Transverse colon (tissue), 4 donors: ENCODE measurements at regions not wholly inside any gene's neighbourhood (a gene's known extent, or its start where the extent isn't known, plus 50 kb on each side); places are given as distances from the start of the nearest gene placed in this dataset.

ENCODE experiments used
- DNase-seq: peaks from one replicate; pipeline ENCODE4 v3.0.0-alpha.2; 2019
- H3K27ac ChIP-seq, 4 donors: fragments of 200-600 bp; sonication (generic); 2 replicates each; pipeline ENCODE4 v1.5.1; 2016 to 2018; ENCODE audit warnings: inconsistent platforms in 4 of 4
- H3K27me3 ChIP-seq: fragments of 200-600 bp; sonication (generic); 2 replicates; pipeline ENCODE4 v1.5.1; 2017; ENCODE audit warnings: inconsistent platforms
- H3K36me3 ChIP-seq, 4 donors: fragments of 200-600 bp; sonication (generic); 2 replicates each; pipeline ENCODE4 v1.5.1; 2017 to 2019; ENCODE audit warnings: inconsistent platforms in 4 of 4
- H3K4me1 ChIP-seq, 4 donors: fragments of 200-600 bp; sonication (generic); 2 replicates each; pipeline ENCODE4 v1.5.1; 2017 to 2020; ENCODE audit warnings: inconsistent platforms in 4 of 4
- H3K4me3 ChIP-seq, 4 donors: fragments of 200-600 bp; sonication (generic); 1 replicate in 1 of 4; 2 replicates in 3 of 4; pipeline versions ENCODE4 v1.5.1 to v1.6.1; 2017 to 2019; ENCODE audit warnings: inconsistent platforms in 4 of 4
- H3K9me3 ChIP-seq, 2 donors: fragments of 200-600 bp; sonication (generic); 2 replicates each; pipeline ENCODE4 v1.5.1; 2017 to 2019; ENCODE audit warnings: inconsistent platforms in 2 of 2
- EP300 ChIP-seq: sonication (generic); formaldehyde crosslinking; IDR thresholded peaks from one replicate; pipeline ENCODE4 v1.6.1; 2017; ENCODE audit warnings: antibody characterized with exemption, low read depth
- POLR2A ChIP-seq: fragments of 450-650 bp; IDR thresholded peaks from one replicate; pipeline ENCODE4 v1.6.1; 2016; ENCODE audit warnings: antibody characterized with exemption, mild to moderate bottlenecking, moderate library complexity
- POLR2AphosphoS5 ChIP-seq, 3 donors: sonication (generic); formaldehyde crosslinking; IDR thresholded peaks; one replicate each; pipeline ENCODE4 v1.6.1; 2016; ENCODE audit warnings: antibody characterized with exemption in 3 of 3
- WGBS, 2 donors: methylation state at CpG; one replicate each; pipeline ENCODE4 v1.1.5; 2018; ENCODE audit warnings: low coverage in 1 of 2; 5-methylcytosine and 5-hydroxymethylcytosine counted together
- in situ Hi-C, 4 donors: fragments of 200-750 bp; cut with MboI; loops; one replicate each; pipeline versions ENCODE4 v1.15.0 to v1.15.1; 2017; ENCODE audit warnings: low sequenced_read_pairs in 3 of 4, low pct_ligation_motif_present in 1 of 4, low pct_unique_long_range_greater_than_20kb in 1 of 4
- intact Hi-C: fragments of 100-400 bp; cut with DNase I; formaldehyde crosslinking; loops from one replicate; pipeline ENCODE4 v1.15.1; 2023; ENCODE audit warnings: low total_unique reads
- TF ChIP-seq, protein P1 (sequence below), 5 experiments: fragments of 200-600 bp in 3 of 5; fragments of 450-650 bp in 2 of 5; sonication (generic) in 3 of 5; IDR thresholded peaks; 1 replicate in 2 of 5; 2 replicates in 3 of 5; pipeline ENCODE4 v1.5.1; 2016 to 2017; ENCODE audit warnings: antibody characterized with exemption in 5 of 5, inconsistent platforms in 3 of 5, mild to moderate bottlenecking in 2 of 5, moderate library complexity in 1 of 5

DNA sequence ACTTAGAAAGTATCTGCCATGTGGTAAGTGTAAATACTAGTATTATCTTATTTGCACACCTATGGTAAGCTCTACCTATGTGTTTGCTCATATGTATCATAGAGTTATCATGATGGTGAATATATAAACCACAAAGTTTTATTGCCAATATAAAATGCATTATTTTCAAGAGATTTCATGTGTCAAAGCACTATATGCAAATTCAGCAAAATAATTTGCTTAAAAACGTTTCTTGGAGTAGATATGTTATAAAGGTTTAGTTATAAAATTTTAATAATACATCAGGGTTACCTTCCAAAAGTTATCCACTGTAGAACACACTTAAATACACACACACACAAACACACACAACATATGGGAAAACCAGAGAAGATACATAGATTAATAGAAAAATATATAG is 1431.7 kb upstream of the C9orf72 start:
- Histone ChIP-seq H3K27ac (no peak overlapping the region), H3K9me3 (no peaks in the 10 kb centered on the region), H3K4me3 (no peak overlapping the region), H3K36me3 (no peaks in the 10 kb centered on the region), H3K27me3 (no peaks in the 10 kb centered on the region), H3K4me1 (no peaks in the 10 kb centered on the region)
- in situ Hi-C loops = loop anchor here in 1 of 4 donors (25.0 kb wide), 1 partner anchor 107 kb away; no protein-coding TSS in a partner anchor
- TF ChIP-seq POLR2A = no peak
- TF ChIP-seq POLR2AphosphoS5 (IDR thresholded peaks at IDR 0.05) = no peak
- TF ChIP-seq, protein P1, sequence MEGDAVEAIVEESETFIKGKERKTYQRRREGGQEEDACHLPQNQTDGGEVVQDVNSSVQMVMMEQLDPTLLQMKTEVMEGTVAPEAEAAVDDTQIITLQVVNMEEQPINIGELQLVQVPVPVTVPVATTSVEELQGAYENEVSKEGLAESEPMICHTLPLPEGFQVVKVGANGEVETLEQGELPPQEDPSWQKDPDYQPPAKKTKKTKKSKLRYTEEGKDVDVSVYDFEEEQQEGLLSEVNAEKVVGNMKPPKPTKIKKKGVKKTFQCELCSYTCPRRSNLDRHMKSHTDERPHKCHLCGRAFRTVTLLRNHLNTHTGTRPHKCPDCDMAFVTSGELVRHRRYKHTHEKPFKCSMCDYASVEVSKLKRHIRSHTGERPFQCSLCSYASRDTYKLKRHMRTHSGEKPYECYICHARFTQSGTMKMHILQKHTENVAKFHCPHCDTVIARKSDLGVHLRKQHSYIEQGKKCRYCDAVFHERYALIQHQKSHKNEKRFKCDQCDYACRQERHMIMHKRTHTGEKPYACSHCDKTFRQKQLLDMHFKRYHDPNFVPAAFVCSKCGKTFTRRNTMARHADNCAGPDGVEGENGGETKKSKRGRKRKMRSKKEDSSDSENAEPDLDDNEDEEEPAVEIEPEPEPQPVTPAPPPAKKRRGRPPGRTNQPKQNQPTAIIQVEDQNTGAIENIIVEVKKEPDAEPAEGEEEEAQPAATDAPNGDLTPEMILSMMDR (IDR thresholded peaks at IDR 0.05) = no peak
- no peak for TF ChIP-seq EP300
- DNase-seq = no peak
- intact Hi-C loops = no loop called here
- WGBS, 2 donors = 30 to 31% methylated on average over 1 of the region's 1 CpG

DNA sequence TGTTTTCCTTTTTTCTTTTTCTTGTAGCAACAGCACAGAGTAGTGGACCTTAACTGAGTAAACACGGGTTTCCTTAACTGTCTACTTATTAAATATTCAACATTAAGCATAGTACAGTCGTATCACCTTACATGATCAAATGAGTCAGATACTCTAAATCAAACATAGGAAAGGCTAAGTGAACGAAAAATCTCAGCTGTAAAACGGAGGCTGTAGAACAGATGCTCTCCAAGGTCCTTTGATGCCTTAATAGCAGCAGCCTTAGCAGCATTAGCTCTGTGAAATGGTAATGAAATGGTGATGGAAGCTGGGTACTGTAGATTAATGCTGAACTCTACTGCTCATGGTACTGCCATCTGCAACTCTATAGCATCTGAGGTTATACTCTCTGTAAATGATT is 1433.3 kb upstream of the C9orf72 start:
- H3K4me1 ChIP-seq = no peaks in the 10 kb centered on the region
- H3K27me3 ChIP-seq = no peaks in the 10 kb centered on the region
- intact Hi-C loops (no loop called here), in situ Hi-C loops (loop anchor here in 1 of 4 donors (25.0 kb wide), 1 partner anchor 106 kb away; no protein-coding TSS in a partner anchor)
- H3K27ac ChIP-seq = no peak overlapping the region
- 48 to 60% methylated on average over 4 of the region's 4 CpGs for WGBS, 2 donors
- H3K36me3 ChIP-seq = no peaks in the 10 kb centered on the region
- TF ChIP-seq POLR2A (no peak), EP300 (no peak), POLR2AphosphoS5 (IDR thresholded peaks at IDR 0.05) (no peak)
- TF ChIP-seq, protein P1 (IDR thresholded peaks at IDR 0.05) = no peak
- DNase-seq = no peak
- H3K9me3 ChIP-seq = no peaks in the 10 kb centered on the region
- no peak overlapping the region for H3K4me3 ChIP-seq

DNA sequence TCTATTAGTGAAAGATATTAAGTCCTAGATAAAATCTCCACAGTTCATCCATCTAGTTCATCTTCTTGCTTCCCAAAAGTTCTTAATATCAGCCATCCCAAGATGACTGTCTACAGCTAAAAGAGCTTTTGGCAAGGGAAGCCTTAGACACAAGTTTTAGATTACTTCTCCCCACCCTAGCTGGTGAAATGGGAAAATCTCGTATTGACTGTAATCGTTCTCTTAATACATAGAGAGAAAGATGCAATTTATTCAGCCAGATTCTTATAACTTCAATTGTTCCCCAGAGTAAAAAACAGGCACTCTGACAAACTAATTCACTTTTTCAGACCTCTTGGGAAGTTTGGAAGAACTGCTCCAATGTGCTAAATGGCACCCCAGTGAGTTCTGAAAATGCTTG is 1439.6 kb upstream of the C9orf72 start:
- no peaks in the 10 kb centered on the region for H3K4me1 ChIP-seq
- no peak for DNase-seq
- no peaks in the 10 kb centered on the region for H3K9me3 ChIP-seq
- H3K36me3 ChIP-seq = no peaks in the 10 kb centered on the region
- WGBS, 2 donors = 92% methylated on average over 2 of the region's 2 CpGs
- TF ChIP-seq EP300 (no peak), POLR2AphosphoS5 (IDR thresholded peaks at IDR 0.05) (no peak), POLR2A (no peak)
- TF ChIP-seq, protein P1 (IDR thresholded peaks at IDR 0.05) = no peak
- in situ Hi-C loops (loop anchor here in 1 of 4 donors (25.0 kb wide), 1 partner anchor 99 kb away; no protein-coding TSS in a partner anchor), intact Hi-C loops (no loop called here)
- H3K27me3 ChIP-seq = no peaks in the 10 kb centered on the region
- no peak overlapping the region for H3K27ac ChIP-seq
- no peak overlapping the region for H3K4me3 ChIP-seq

DNA sequence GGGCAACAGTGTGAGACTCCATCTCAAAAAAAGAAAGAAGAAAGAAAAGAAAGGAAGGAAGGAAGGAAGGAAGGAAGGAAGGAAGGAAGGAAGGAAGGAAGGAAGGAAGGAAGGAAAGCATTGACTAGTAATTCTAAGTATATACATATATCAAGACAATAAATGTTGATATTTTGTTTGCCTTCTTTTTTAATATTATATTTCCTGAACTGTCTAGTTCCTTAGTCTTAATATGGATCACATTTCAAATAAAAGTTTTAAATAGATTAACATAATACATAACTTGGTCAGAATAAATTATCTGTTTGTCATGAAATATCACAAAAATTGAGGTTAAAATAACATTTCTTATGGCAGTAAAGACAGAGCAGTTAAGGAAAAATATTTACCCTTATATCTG is 1448.4 kb upstream of the C9orf72 start:
- TF ChIP-seq POLR2A = no peak
- no peak for TF ChIP-seq EP300
- TF ChIP-seq, protein P1 (IDR thresholded peaks at IDR 0.05) = no peak
- no peak for TF ChIP-seq POLR2AphosphoS5 (IDR thresholded peaks at IDR 0.05)
- no peak overlapping the region for H3K27ac ChIP-seq
- no peak overlapping the region for H3K4me3 ChIP-seq
- H3K4me1 ChIP-seq = no peaks in the 10 kb centered on the region
- H3K36me3 ChIP-seq = no peaks in the 10 kb centered on the region
- in situ Hi-C loops = loop anchor here in 1 of 4 donors (25.0 kb wide), 1 partner anchor 91 kb away; no protein-coding TSS in a partner anchor
- intact Hi-C loops = no loop called here
- DNase-seq = no peak
- H3K9me3 ChIP-seq = no peaks in the 10 kb centered on the region
- H3K27me3 ChIP-seq = no peaks in the 10 kb centered on the region
